Stimulated activated CD4-positive, alpha-beta T cell treated with anti-CD3 and anti-CD28 coated beads, Interleukin-2, amount 100 ng/mL, for 4 hours (primary cell): ENCODE measurements at regions not wholly inside any gene's neighbourhood (a gene's known extent, or its start where the extent isn't known, plus 50 kb on each side); places are given as distances from the start of the nearest gene placed in this dataset.

Experiments
- DNase-seq: peaks from one replicate; pipeline ENCODE4 v3.0.0-alpha.2; 2020; ENCODE audit warnings: low read depth

GRCh38 chr20:58069207-58069606 is 159.2 kb downstream of the ANKRD60 start:
- DNase-seq, result no peak

- no peak for DNase-seq
Measured at GRCh38 chr20:58065508-58066361, 162.7 kb downstream of the ANKRD60 start.

- DNase-seq, result no peak
Measured at GRCh38 chr20:58064411-58065010, 163.9 kb downstream of the ANKRD60 start.

GRCh38 chr20:58059260-58059544 is 169.3 kb downstream of the ANKRD60 start:
- no peak for DNase-seq

GRCh38 chr20:58058421-58059259 is 169.8 kb downstream of the ANKRD60 start:
- no peak for DNase-seq

GRCh38 chr20:58056921-58057686 is 171.3 kb downstream of the ANKRD60 start:
- no peak for DNase-seq

GRCh38 chr20:58056021-58056591 is 172.3 kb downstream of the ANKRD60 start:
- DNase-seq, result no peak

- DNase-seq, result no peak
Measured at GRCh38 chr20:58054780-58055373, 173.6 kb downstream of the ANKRD60 start.

GRCh38 chr20:58054082-58054779 is 174.2 kb downstream of the ANKRD60 start:
- no peak for DNase-seq

- no peak for DNase-seq
Measured at GRCh38 chr20:58053391-58054055, 174.9 kb downstream of the ANKRD60 start.

GRCh38 chr20:58051367-58051766 is 177.1 kb downstream of the ANKRD60 start:
- no peak for DNase-seq

GRCh38 chr20:58048096-58048702 is 180.3 kb downstream of the ANKRD60 start:
- DNase-seq, result no peak

GRCh38 chr20:58046311-58046710 is 182.1 kb downstream of the ANKRD60 start:
- DNase-seq, result no peak

- DNase-seq, result no peak
Measured at GRCh38 chr20:58045579-58045978, 182.9 kb downstream of the ANKRD60 start.

GRCh38 chr20:58044931-58045555 is 183.4 kb downstream of the ANKRD60 start:
- no peak for DNase-seq

- DNase-seq, result no peak
Measured at GRCh38 chr20:58044286-58044685, 184.2 kb downstream of the ANKRD60 start.

- DNase-seq, result no peak
Measured at GRCh38 chr20:58043236-58044140, 185.0 kb downstream of the ANKRD60 start.

- DNase-seq, result no peak
Measured at GRCh38 chr20:58042591-58042990, 185.9 kb downstream of the ANKRD60 start.
